ENCODE measurements at regions not wholly inside any gene's neighbourhood (a gene's known extent, or its start where the extent isn't known, plus 50 kb on each side); places are given as distances from the start of the nearest gene placed in this dataset.

- no peak for DNase-seq (ENCODE audit: low read depth in 2 of 2)
These were observed 153.4 kb downstream of the C1orf94 start for GRCh38 chr1:34330061-34330460.

GRCh38 chr1:34331020-34331926 is 154.6 kb downstream of the C1orf94 start:
- DNase-seq (ENCODE audit: low read depth in 2 of 2) = no peak

GRCh38 chr1:34332996-34333395 is 156.3 kb downstream of the C1orf94 start:
- no peak for DNase-seq (ENCODE audit: low read depth in 2 of 2)

- DNase-seq (ENCODE audit: low read depth in 2 of 2) = no peak
These were observed 162.2 kb downstream of the C1orf94 start for GRCh38 chr1:34338871-34339270.

- no peak for DNase-seq (ENCODE audit: low read depth in 2 of 2)
These were observed 165.2 kb downstream of the C1orf94 start for GRCh38 chr1:34341896-34342295.

- no peak for DNase-seq (ENCODE audit: low read depth in 2 of 2)
These were observed 165.6 kb downstream of the C1orf94 start for GRCh38 chr1:34342334-34342733.

GRCh38 chr1:34346128-34346527 is 169.4 kb downstream of the C1orf94 start:
- DNase-seq (ENCODE audit: low read depth in 2 of 2) = no peak

- DNase-seq (ENCODE audit: low read depth in 2 of 2) = no peak
These were observed 176.7 kb downstream of the C1orf94 start for GRCh38 chr1:34353409-34353808.

GRCh38 chr1:34354367-34354766 is 177.7 kb downstream of the C1orf94 start:
- no peak for DNase-seq (ENCODE audit: low read depth in 2 of 2)

GRCh38 chr1:34356853-34357252 is 180.1 kb downstream of the C1orf94 start:
- no peak for DNase-seq (ENCODE audit: low read depth in 2 of 2)

GRCh38 chr1:34358636-34359035 is 181.9 kb downstream of the C1orf94 start:
- no peak for DNase-seq (ENCODE audit: low read depth in 2 of 2)

GRCh38 chr1:34359411-34359810 is 182.7 kb downstream of the C1orf94 start:
- no peak for DNase-seq (ENCODE audit: low read depth in 2 of 2)

GRCh38 chr1:34360574-34360973 is 183.9 kb downstream of the C1orf94 start:
- no peak for DNase-seq (ENCODE audit: low read depth in 2 of 2)

GRCh38 chr1:34361121-34361520 is 184.4 kb downstream of the C1orf94 start:
- DNase-seq (ENCODE audit: low read depth in 2 of 2) = no peak

- DNase-seq (ENCODE audit: low read depth in 2 of 2) = peak in 1 of 2 experiments; percentile 20
These were observed 185.2 kb downstream of the C1orf94 start for GRCh38 chr1:34361781-34362357.

- DNase-seq (ENCODE audit: low read depth in 2 of 2) = no peak
These were observed 186.2 kb downstream of the C1orf94 start for GRCh38 chr1:34362949-34363348.

GRCh38 chr1:34363447-34363846 is 186.7 kb downstream of the C1orf94 start:
- DNase-seq (ENCODE audit: low read depth in 2 of 2) = no peak

- no peak for DNase-seq (ENCODE audit: low read depth in 2 of 2)
These were observed 187.2 kb downstream of the C1orf94 start for GRCh38 chr1:34363915-34364314.

- DNase-seq (ENCODE audit: low read depth in 2 of 2) = no peak
These were observed 187.7 kb downstream of the C1orf94 start for GRCh38 chr1:34364376-34364775.

GRCh38 chr1:34365295-34365694 is 188.6 kb downstream of the C1orf94 start:
- DNase-seq (ENCODE audit: low read depth in 2 of 2) = no peak

GRCh38 chr1:34366875-34367624 is 190.3 kb downstream of the C1orf94 start:
- DNase-seq (ENCODE audit: low read depth in 2 of 2) = no peak

- no peak for DNase-seq (ENCODE audit: low read depth in 2 of 2)
These were observed 191.2 kb downstream of the C1orf94 start for GRCh38 chr1:34367954-34368353.
